Astrocyte (in vitro differentiated cells and primary cell): ENCODE measurements at regions not wholly inside any gene's neighbourhood (a gene's known extent, or its start where the extent isn't known, plus 50 kb on each side); places are given as distances from the start of the nearest gene placed in this dataset.

Experiments used
- EZH2 ChIP-seq: IDR thresholded peaks from 2 replicates; pipeline ENCODE4 v1.6.1; 2012; ENCODE audit warnings: mild to moderate bottlenecking, low read length, inconsistent platforms; ENCODE audit not compliant: insufficient read depth
- TF ChIP-seq, protein P1 (sequence below): IDR thresholded peaks from 2 replicates; pipeline ENCODE4 v1.5.1; 2011; ENCODE audit warnings: low read depth, mild to moderate bottlenecking, inconsistent platforms, low read length, moderate library complexity; ENCODE audit not compliant: insufficient read depth

DNA sequence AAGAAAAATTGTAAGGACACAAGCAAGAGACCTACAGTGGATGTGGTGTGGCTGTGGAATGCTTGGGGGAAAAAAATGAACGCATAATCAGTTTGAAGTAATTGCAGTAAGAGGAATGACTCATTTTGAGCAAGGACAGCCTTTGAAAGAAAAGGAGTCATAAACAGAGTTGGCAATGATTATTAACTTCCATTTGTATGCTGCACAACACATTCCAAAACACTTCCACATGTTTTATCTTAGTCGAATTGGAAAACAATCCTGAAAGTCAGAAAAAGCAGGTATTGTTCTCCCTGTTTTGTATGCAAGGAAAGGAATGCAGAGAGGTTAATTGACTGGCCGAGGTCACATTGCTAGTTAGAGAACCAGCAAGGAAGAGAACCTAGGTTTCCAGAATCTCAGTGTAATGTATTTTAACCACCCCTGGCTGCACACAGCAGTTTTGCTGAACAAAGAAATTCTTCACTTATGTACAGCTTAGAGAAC, 630.0 kb upstream of the MIR17HG start:
- TF ChIP-seq, protein P1, sequence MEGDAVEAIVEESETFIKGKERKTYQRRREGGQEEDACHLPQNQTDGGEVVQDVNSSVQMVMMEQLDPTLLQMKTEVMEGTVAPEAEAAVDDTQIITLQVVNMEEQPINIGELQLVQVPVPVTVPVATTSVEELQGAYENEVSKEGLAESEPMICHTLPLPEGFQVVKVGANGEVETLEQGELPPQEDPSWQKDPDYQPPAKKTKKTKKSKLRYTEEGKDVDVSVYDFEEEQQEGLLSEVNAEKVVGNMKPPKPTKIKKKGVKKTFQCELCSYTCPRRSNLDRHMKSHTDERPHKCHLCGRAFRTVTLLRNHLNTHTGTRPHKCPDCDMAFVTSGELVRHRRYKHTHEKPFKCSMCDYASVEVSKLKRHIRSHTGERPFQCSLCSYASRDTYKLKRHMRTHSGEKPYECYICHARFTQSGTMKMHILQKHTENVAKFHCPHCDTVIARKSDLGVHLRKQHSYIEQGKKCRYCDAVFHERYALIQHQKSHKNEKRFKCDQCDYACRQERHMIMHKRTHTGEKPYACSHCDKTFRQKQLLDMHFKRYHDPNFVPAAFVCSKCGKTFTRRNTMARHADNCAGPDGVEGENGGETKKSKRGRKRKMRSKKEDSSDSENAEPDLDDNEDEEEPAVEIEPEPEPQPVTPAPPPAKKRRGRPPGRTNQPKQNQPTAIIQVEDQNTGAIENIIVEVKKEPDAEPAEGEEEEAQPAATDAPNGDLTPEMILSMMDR = no peak
- TF ChIP-seq EZH2 = no peak
